ENCODE measurements at regions not wholly inside any gene's neighbourhood (a gene's known extent, or its start where the extent isn't known, plus 50 kb on each side); places are given as distances from the start of the nearest gene placed in this dataset.
"Not testable (repeated sequence)": the region's sequence is repeated elsewhere in the genome, so short reads cannot be mapped to it uniquely, and the experiment has no call there.

DNA sequence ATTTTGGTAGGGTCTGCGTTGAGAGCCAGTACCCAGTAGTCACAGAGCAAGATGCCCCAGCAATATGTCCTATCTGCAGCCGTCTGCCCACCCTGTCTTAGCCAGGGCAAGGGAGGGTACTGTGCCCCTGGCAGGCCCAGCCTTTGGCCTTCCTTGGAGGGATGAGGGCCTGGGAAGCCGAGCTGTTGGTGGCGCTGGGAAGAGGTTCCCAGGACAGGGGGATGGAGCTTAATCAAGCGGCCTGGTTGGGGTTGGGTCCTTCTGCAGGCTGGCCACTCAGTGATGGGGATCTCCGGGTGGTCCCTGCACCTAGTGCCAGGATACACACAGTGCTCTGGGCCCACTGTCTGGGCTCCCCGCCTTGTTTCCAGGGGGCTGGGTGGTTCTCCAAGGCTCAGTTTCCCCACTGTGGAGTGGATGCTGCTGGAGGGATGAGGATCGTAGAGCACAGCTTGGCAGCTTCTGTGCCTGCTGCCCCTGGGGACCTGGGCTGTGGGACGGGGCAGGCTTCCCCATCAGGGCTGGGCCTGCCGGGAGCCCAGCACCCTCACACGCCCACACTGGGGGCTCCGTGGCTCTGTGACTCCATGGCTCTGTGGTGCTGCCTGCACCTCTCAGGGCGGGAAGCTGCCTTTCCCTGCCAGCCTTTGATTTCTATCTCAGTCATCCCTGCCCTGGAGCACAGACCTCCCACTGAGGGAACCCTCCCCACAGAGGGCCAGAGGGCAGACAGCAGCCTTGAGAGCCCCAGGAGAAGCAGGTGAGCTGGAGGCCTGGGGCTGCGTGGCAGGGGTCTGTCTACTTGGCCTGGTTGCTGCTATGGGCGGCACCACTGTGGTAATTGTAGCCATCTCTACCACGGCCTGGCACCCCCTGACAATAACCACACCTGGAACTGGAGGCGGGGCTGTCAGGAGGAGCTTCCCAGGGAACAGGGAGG is 357.0 kb downstream of the TMEM121 start:
- TF ChIP-seq, protein P1, sequence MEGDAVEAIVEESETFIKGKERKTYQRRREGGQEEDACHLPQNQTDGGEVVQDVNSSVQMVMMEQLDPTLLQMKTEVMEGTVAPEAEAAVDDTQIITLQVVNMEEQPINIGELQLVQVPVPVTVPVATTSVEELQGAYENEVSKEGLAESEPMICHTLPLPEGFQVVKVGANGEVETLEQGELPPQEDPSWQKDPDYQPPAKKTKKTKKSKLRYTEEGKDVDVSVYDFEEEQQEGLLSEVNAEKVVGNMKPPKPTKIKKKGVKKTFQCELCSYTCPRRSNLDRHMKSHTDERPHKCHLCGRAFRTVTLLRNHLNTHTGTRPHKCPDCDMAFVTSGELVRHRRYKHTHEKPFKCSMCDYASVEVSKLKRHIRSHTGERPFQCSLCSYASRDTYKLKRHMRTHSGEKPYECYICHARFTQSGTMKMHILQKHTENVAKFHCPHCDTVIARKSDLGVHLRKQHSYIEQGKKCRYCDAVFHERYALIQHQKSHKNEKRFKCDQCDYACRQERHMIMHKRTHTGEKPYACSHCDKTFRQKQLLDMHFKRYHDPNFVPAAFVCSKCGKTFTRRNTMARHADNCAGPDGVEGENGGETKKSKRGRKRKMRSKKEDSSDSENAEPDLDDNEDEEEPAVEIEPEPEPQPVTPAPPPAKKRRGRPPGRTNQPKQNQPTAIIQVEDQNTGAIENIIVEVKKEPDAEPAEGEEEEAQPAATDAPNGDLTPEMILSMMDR (IDR thresholded peaks at IDR 0.05; ENCODE audit: extremely low read depth, insufficient read depth, missing control alignments) = no peak
- in situ Hi-C loops (cut with MboI; ENCODE audit: low pct_unique_long_range_greater_than_20kb, low sequenced_read_pairs, unreplicated experiment) = no loop called here
- no peak for DNase-seq (ENCODE audit: low spot score)

- in situ Hi-C loops (cut with MboI; ENCODE audit: low pct_unique_long_range_greater_than_20kb, low sequenced_read_pairs, unreplicated experiment); DNase-seq (ENCODE audit: low spot score): not testable (repeated sequence)
Observed at GRCh38 chr14:105884192-105884807, 357.9 kb downstream of the TMEM121 start.

- no peak for DNase-seq (ENCODE audit: low spot score)
- in situ Hi-C loops (cut with MboI; ENCODE audit: low pct_unique_long_range_greater_than_20kb, low sequenced_read_pairs, unreplicated experiment) = no loop called here
- TF ChIP-seq, protein P1 (IDR thresholded peaks at IDR 0.05; ENCODE audit: extremely low read depth, insufficient read depth, missing control alignments) = no peak
Observed at GRCh38 chr14:105884808-105885281, 358.5 kb downstream of the TMEM121 start.

- TF ChIP-seq, protein P1 (IDR thresholded peaks at IDR 0.05; ENCODE audit: extremely low read depth, insufficient read depth, missing control alignments) = no peak
- in situ Hi-C loops (cut with MboI; ENCODE audit: low pct_unique_long_range_greater_than_20kb, low sequenced_read_pairs, unreplicated experiment) = no loop called here
- no peak for DNase-seq (ENCODE audit: low spot score)
Observed at GRCh38 chr14:105885561-105886320, 359.4 kb downstream of the TMEM121 start.

- in situ Hi-C loops (cut with MboI; ENCODE audit: low pct_unique_long_range_greater_than_20kb, low sequenced_read_pairs, unreplicated experiment) = not testable (repeated sequence)
Observed at GRCh38 chr14:105886791-105887191, 360.4 kb downstream of the TMEM121 start.

DNA sequence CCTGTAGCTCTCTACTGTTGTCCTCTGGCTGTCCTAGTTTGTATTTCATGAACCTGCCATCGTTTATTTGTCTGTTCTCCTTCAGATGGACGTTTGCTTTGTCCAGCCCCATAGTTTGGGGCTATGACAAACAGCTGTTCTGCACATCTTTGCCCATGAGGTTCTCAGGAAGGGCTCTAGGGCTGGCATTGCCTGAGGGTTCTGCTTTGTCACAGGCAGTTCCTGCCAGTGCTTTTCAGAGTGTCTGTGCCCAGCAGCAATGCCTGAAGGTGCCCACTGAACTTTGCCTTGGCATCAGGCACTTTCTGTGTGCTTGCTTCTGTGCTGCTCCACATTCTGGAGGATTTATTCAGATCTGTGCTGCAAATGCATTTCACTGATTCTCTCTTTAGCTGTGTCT is 361.3 kb downstream of the TMEM121 start:
- in situ Hi-C loops (cut with MboI; ENCODE audit: low pct_unique_long_range_greater_than_20kb, low sequenced_read_pairs, unreplicated experiment) = no loop called here
- no peak for DNase-seq (ENCODE audit: low spot score)
- TF ChIP-seq, protein P1 (IDR thresholded peaks at IDR 0.05; ENCODE audit: extremely low read depth, insufficient read depth, missing control alignments) = no peak

More at GRCh38 chr14:105886791-105887191, 360.4 kb downstream of the TMEM121 start:
- DNase-seq (ENCODE audit: low spot score) = not testable (repeated sequence)

DNA sequence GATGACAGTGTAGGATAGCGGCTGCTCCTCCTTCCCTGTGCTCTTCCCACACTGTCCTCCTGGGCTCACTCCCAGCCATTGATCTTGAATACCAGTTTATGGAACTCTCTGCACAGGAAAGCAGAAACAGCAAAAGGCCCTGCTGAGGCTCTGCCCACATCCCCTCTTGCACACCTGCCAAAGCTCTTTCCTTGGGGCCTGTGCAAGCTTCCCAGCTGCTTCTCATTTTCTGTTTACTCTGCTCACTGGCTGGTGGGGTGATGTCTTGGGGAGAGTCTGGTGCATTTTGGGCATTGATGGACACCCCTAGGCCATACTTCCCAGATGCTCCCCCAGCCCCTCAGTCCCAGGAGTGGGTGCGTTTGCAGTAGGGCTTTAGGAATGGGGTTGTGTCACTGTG is 361.8 kb downstream of the TMEM121 start:
- no peak for DNase-seq (ENCODE audit: low spot score)
- in situ Hi-C loops (cut with MboI; ENCODE audit: low pct_unique_long_range_greater_than_20kb, low sequenced_read_pairs, unreplicated experiment) = no loop called here
- TF ChIP-seq, protein P1 (IDR thresholded peaks at IDR 0.05; ENCODE audit: extremely low read depth, insufficient read depth, missing control alignments) = no peak
